ENCODE measurements at regions not wholly inside any gene's neighbourhood (a gene's known extent, or its start where the extent isn't known, plus 50 kb on each side); places are given as distances from the start of the nearest gene placed in this dataset.

GRCh38 chr11:38136887-38137286, 1538.9 kb upstream of the RAG2 start:
- Histone ChIP-seq H3F3A (ENCODE audit: insufficient read depth, low read length, poor library complexity, severe bottlenecking) (no peaks in the 10 kb centered on the region), H3K27ac (ENCODE audit: low read length) (no peak overlapping the region), H3K4me3 (ENCODE audit: low read length) (no peak overlapping the region), H3K4me2 (ENCODE audit: low read length) (no peak overlapping the region), H3K9ac (ENCODE audit: low read length) (no peak overlapping the region), H2AFZ (ENCODE audit: low read depth, low read length) (no peak overlapping the region), H3K9me3 (ENCODE audit: low read length) (no peaks in the 10 kb centered on the region), H4K20me1 (ENCODE audit: insufficient read depth) (no peaks in the 10 kb centered on the region), H3K79me2 (replicated peaks; ENCODE audit: insufficient read depth, low read length) (no peaks in the 10 kb centered on the region), H3K9me2 (ENCODE audit: insufficient read depth, low read length) (no peaks in the 10 kb centered on the region), H3K36me3 (ENCODE audit: insufficient read depth, low read length) (no peaks in the 10 kb centered on the region), H3K27me3 (ENCODE audit: insufficient read depth, low read depth, low read length) (no peaks in the 10 kb centered on the region)
- TF ChIP-seq TAF1 (IDR thresholded peaks at IDR 0.05; ENCODE audit: low read depth): no peak

- TF ChIP-seq CTCF (IDR thresholded peaks at IDR 0.05; ENCODE audit: poor library complexity, severe bottlenecking) (no peak), TAF1 (IDR thresholded peaks at IDR 0.05; ENCODE audit: low read depth) (no peak), RAD21 (conservative IDR thresholded peaks at IDR 0.05) (no peak), REST (IDR thresholded peaks at IDR 0.05; ENCODE audit: borderline replicate concordance) (no peak)
- no peak overlapping the region for H2AFZ ChIP-seq (ENCODE audit: low read depth, low read length)
- no peak overlapping the region for H3K27ac ChIP-seq (ENCODE audit: low read length)
- H3K27me3 ChIP-seq (ENCODE audit: insufficient read depth, low read depth, low read length): no peaks in the 10 kb centered on the region
- H3K4me2 ChIP-seq (ENCODE audit: low read length): no peak overlapping the region
- H3K36me3 ChIP-seq (ENCODE audit: insufficient read depth, low read length): no peaks in the 10 kb centered on the region
- H3F3A ChIP-seq (ENCODE audit: insufficient read depth, low read length, poor library complexity, severe bottlenecking): no peaks in the 10 kb centered on the region
- H3K4me3 ChIP-seq (ENCODE audit: low read length): no peak overlapping the region
- no peaks in the 10 kb centered on the region for H3K9me3 ChIP-seq (ENCODE audit: low read length)
- H3K9ac ChIP-seq (ENCODE audit: low read length): no peak overlapping the region
- no peaks in the 10 kb centered on the region for H3K79me2 ChIP-seq (replicated peaks; ENCODE audit: insufficient read depth, low read length)
- no peaks in the 10 kb centered on the region for H3K9me2 ChIP-seq (ENCODE audit: insufficient read depth, low read length)
- H4K20me1 ChIP-seq (ENCODE audit: insufficient read depth): no peaks in the 10 kb centered on the region
Measured at GRCh38 chr11:38131535-38131934, 1533.5 kb upstream of the RAG2 start.

- H3K79me2 ChIP-seq (replicated peaks; ENCODE audit: insufficient read depth, low read length): no peaks in the 10 kb centered on the region
- H2AFZ ChIP-seq (ENCODE audit: low read depth, low read length): no peak overlapping the region
- no peaks in the 10 kb centered on the region for H3K9me3 ChIP-seq (ENCODE audit: low read length)
- H3K9ac ChIP-seq (ENCODE audit: low read length): no peak overlapping the region
- no peak overlapping the region for H3K4me2 ChIP-seq (ENCODE audit: low read length)
- no peaks in the 10 kb centered on the region for H3K36me3 ChIP-seq (ENCODE audit: insufficient read depth, low read length)
- TF ChIP-seq POLR2AphosphoS5 (IDR thresholded peaks at IDR 0.05) (no peak), REST (IDR thresholded peaks at IDR 0.05; ENCODE audit: borderline replicate concordance) (no peak), CTCF (IDR thresholded peaks at IDR 0.05; ENCODE audit: poor library complexity, severe bottlenecking) (no peak), EP300 (conservative IDR thresholded peaks at IDR 0.05; ENCODE audit: poor library complexity, severe bottlenecking) (no peak), SMC3 (conservative IDR thresholded peaks at IDR 0.05; ENCODE audit: poor library complexity) (no peak), TAF1 (IDR thresholded peaks at IDR 0.05; ENCODE audit: low read depth) (no peak), RAD21 (conservative IDR thresholded peaks at IDR 0.05) (no peak), MXI1 (conservative IDR thresholded peaks at IDR 0.05; ENCODE audit: poor library complexity, severe bottlenecking) (no peak), EZH2 (IDR thresholded peaks at IDR 0.05; ENCODE audit: borderline replicate concordance, insufficient read depth, low read length, poor library complexity, severe bottlenecking) (no peak)
- H3K4me3 ChIP-seq (ENCODE audit: low read length): no peak overlapping the region
- H3K9me2 ChIP-seq (ENCODE audit: insufficient read depth, low read length): no peaks in the 10 kb centered on the region
- no peaks in the 10 kb centered on the region for H3F3A ChIP-seq (ENCODE audit: insufficient read depth, low read length, poor library complexity, severe bottlenecking)
- no peaks in the 10 kb centered on the region for H3K27me3 ChIP-seq (ENCODE audit: insufficient read depth, low read depth, low read length)
- no peaks in the 10 kb centered on the region for H4K20me1 ChIP-seq (ENCODE audit: insufficient read depth)
- no peak overlapping the region for H3K27ac ChIP-seq (ENCODE audit: low read length)
Measured at GRCh38 chr11:38130976-38131375, 1532.9 kb upstream of the RAG2 start.
